ENCODE measurements at regions not wholly inside any gene's neighbourhood (a gene's known extent, or its start where the extent isn't known, plus 50 kb on each side); places are given as distances from the start of the nearest gene placed in this dataset.
A peak's percentile ranks its signal among the peaks of the same experiment; 100 is the strongest.

DNA sequence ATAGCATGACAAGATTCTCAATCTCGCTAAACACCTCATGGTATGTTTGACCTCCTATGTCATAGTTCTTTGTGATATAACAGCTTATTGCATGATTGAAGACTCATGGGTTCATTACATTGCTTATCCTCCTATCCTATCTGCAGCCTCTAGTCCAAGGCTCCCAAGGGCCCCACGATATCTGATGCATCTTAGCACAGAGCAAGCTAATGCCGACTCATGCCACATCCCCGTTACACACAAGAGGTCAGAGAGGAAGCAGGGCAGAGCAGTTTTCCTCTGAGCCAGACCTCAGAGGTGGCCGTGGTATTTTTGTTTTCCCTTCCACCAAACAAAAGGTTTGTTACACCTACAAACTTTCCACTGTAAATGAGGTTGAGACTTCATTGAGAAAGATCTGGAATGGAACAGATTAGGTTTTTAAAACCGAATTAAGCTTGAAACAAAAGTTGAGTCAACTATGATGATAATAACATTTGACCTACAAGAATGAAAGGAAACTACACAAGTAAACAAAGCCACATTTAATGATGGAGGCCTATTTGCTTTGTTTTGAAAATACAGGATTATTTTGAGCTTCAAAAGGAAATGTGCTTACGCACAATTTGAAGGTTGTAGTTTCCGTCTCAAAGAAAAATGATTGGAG, 133.9 kb upstream of the MYLIP start:
- peak; percentile 50 for DNase-seq (ENCODE audit: low spot score)

DNA sequence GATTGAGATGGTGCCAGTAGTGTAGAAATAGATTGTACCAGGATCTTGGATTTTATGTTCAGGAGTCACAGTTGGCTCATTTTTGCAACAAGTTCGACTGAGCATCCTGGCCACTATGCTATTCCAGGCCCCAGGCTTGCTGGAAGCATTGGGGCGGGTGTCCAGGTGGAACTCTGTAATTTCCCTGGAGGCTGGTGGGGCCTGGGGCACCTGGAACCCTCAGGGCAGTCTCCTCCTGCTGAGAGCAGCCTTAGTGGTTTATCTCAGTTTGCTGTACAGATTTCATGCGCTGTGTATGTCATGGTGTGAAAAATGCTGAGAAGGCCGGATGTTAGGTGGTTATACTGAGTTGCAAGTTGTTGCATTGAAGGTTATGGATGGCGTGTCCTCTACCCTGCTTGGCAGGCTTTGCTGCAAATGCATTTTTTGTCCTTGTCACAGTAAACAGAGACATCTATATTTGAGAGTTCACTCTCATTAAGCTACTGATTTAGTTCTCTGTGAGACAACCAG, 135.1 kb upstream of the MYLIP start:
- no peak for DNase-seq (ENCODE audit: low spot score)

DNA sequence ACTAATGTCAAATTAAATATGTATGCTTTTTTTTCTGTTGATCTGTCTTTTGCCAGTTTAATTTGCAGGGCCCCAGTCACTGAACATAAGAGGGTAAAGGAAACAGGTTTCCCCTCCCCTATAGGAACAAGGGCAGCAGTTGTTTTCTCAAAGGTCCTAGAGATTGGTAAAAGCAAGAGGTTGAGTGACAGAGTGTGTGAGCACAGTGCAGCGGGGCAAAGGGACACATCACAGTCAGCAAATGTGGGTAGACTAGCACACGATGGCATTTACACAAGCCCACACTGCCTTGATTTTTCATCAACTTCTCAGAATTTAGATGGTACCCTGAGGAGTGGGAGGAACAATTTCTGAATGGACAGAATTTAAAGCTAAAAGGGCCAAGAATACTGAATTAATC, 138.7 kb upstream of the MYLIP start:
- no peak for DNase-seq (ENCODE audit: low spot score)

DNA sequence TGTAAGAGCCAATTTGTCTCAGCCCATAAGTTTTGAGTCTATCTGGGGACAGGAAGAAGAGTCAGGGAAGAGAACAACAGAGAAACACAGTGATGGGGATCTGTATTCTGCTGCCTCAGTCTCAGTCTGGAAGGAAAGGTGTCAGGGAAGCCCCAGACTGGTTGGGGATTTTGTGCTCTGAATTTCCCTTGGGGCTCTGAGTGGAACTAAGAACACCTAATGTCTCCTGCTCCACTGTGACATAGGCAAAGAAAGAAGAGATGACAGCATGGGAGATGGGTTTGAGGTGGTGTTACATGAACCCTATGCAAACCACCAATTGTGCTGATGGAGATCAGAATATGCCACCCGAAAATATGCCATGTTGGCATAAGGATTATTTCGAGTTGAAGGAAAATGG, 139.5 kb upstream of the MYLIP start:
- DNase-seq (ENCODE audit: low spot score): no peak

DNA sequence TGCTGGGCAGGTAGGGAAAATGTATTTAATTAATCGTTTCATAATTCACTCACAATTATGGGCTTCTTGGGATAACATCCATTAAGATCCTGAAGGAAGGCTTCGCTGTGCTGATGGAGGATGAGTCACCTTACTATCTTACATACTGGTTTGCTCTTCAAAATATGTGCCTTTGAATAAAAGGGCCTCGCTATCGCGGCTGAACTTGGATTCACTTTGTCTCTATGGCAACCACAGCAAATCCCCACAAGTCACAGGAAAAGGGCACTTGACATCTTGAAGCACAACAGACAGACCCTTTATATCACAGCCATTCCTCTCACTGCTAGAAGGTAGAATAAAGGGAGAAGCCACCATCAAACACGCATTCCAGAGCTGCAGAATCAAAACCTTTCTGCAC, 141.3 kb upstream of the MYLIP start:
- no peak for DNase-seq (ENCODE audit: low spot score)

DNA sequence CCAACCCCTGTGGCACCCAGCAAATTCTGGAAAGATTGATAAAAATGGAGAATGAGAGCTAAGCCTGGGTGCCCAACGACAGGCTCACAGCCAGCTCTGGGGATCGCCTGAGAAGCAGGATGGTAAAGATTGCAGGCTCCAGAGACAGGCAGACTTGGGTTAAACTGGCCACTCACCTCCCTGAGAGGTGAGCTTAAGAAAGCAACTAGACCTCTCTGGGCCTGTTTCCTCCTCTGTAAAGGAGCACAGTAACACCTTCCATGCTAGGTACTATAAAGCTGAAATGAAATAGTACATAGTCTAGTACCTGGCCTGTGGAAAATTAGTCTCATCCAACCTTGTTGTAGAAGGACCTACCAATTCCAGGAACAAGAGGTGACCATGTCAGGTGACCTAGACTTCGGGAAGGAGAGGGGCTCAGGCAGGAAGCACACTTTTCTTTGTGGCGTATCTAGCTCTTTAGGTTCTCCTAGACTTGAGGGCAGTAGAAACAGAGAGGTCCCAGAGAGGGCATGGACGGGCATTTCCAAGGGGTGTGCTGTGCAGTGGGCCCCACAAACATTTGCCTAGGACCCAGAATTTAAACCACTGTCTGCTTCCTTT, 142.8 kb upstream of the MYLIP start:
- DNase-seq (ENCODE audit: low spot score): no peak

DNA sequence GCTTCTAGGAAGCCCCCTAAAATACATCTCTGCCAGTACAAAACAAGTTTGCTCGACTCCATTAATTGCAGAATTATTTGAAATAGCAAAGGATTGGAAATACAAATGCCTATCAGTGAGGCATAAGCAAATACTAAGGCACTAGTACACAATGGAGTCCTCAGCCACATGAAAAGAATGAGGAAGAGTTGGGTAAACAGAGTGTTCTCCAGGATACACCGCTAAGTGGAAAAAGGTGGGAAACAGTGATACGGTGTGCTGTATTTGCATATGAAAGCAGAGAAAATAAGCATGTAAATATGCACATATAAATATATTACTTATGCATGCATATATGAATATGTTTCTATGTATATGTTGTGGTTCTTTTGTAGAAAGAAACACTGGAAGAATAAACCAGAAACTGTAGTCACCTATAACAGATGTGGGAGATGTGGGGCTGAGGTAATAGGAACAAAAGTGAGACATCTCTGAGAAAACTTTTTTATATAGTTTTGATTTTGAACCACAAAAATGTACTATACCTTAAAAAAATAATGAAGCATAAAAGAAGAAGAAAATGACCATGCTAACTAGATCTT, 143.4 kb upstream of the MYLIP start:
- no peak for DNase-seq (ENCODE audit: low spot score)

DNA sequence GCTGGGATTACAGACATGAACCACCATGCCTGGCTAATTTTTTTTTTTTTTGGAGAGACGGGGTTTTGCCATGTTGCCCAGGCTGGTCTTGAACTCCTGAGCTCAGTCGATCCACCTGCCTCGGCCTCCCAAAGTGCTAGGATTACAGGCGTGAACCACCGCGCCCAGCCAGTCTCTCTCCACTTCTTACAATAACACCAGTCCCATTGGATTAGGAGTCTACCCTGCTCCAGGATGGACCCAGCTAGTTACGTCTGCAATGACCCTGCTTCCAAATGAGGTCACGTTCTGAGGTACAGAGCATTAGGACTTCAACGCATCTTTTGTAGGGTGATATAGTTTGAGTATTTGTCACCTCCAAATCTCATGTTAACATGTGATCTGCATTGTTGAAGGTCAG, 146.9 kb upstream of the MYLIP start:
- DNase-seq (ENCODE audit: low spot score): no peak

DNA sequence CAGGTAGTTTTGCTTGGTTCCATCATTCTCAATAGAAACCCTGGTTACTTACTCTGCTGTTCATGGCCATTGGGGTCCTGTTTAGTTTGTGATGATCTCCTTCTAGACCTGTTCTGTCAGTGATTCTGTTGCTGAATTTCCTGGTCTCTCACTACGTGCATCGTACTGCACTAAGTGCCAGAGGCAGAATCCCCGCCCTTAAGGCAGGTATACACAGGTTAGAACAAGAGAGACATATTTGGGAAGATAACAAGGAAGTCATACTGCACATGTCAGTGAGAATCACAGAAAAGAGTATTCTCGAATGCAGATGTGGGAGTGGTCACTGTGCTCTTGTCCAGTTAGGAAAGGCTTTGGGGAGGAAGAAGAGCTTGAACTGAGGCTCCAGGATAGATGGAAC, 148.1 kb upstream of the MYLIP start:
- no peak for DNase-seq (ENCODE audit: low spot score)

DNA sequence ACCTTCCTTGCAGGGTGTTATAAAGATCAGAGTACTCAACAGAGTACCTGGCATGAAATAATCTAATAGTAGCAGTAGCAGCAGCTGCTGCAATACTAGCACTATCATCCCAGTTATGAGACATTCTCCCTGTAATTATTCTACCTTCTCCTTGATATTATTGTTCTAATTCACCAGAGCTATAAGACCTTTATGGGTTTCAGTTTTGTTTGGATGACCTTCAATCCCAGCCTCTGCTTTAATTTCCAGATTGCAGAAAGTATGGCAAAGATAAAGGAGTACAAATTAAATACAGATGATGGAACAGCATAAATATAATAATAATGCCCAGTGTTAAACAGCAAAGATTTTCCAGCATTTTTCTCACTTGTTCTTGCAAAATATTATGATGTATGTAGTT, 150.5 kb upstream of the MYLIP start:
- DNase-seq (ENCODE audit: low spot score): no peak

DNA sequence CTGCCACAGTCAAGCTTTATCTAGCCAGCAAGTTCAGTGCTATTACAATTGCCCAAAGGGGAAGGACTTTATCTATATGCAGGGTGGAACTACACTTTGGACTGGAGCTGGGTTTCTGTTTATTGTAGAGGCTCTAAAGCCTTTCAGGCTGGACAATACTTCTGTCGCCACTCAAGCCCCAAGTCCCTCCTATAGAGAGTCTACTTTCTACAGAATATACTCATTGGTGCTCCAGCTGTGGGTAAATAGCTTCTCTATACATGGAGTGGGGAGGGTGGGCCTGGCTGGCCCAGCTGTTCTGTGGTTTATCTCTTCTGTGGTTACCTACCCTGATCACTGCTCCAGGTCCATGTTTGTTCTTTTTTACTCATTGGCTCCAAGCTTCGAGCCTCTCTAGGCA, 151.8 kb upstream of the MYLIP start:
- no peak for DNase-seq (ENCODE audit: low spot score)

DNA sequence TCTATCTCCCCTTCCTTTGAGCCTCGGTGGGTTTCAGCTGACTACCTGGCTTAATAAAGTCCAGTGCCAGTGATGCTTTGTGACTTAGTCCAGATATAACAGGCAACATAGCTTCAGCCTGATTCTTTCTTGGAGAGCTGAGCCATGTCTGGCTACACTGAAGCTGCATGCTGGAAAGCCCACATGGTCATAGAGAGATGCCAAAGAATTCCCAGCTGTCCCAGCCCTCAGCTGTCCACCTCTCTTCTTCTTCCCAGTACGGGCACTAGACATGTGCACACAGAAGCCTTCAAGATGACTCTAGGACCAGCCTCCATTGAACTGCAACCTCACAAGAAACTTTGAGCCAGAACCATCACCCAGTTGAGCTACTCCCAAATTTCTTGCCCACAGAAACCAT, 154.1 kb upstream of the MYLIP start:
- DNase-seq (ENCODE audit: low spot score): no peak

DNA sequence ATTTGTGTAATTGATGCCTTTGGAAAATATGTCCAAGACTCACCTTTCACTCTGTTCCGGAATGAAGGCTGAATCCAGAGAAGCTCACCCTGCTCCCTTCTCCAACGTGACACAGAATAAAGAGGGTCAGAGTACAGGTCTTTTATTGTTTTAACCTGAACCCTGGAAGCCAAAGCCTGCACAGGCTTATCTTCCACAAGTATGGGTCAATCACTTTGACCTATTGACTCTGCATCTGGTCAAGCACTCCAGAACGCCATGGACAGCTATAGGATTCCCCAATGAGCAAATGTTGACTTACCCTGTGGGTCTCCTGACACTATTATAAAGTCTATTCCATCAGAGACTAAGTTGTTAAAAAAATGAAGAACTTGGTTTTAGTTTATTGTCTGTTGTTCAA, 158.4 kb upstream of the MYLIP start:
- no peak for DNase-seq (ENCODE audit: low spot score)

DNA sequence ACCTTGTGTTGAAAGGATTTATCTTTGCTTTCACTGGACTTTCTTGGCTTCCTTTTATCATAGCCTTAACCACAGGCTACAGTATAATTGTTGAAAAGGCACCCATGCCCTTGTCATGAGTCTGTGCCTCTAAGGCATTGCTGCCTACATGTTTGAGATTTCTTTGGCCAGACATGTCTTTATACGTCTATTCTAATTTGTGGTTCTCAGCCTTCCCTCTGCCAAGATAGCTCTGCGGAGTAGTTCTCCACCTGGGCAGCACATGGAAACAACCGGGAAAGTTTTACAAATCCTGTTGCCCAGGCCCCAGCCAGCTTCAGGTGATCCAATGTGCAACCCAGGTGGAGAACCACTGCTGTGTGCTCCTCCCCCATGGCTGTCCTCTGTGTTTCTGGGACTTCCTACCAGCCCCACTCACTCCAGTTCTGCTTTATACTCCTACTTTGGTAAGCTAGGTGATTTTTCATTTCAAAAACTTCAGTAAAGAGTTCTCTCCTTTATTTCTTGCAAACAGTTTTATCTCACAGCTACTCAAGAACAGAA, 159.6 kb upstream of the MYLIP start:
- DNase-seq (ENCODE audit: low spot score): no peak

DNA sequence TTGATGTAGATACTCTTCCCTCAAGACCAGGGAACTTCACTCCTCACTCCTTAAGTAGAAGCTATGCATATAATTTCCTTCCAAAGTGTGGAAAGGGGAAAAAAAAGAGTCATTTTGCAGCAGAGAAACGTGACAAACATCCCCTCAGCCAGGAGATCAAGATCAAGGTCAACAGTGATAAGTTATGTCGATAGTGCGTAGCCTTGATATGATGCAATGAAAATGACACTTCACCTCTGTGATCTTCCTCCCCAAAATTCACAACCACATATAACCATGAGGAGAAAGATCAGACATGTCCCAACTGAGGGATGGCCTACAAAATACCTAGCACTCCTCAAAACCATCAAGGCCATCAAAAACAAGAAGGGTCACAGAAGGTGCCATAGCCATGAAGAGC, 160.4 kb upstream of the MYLIP start:
- DNase-seq (ENCODE audit: low spot score): no peak

DNA sequence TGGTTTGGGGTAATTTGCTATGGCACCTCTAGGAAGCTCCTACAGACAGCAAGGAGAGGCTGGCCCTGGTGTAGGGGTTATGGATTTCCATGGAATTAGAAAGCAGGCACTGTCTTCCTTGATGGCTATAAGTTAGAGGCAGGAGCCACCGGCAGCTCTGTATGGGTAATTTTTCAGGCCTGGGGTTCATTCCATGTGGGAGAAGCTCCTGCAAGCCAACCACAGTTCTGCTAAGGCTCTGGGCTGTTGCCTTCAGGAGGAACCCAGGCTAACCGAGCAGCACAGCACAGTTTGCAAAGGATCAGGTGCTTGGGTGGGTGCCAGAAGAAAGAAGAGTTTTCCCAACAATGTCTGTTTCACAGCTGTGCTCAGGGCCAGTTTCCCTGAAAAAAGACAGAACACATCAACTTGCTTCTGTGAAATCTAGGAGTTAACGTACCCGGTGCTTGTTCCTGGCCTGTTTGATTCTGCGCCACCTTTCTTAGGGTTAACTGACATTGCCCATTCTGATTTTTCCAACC, 162.8 kb upstream of the MYLIP start:
- no peak for DNase-seq (ENCODE audit: low spot score)

DNA sequence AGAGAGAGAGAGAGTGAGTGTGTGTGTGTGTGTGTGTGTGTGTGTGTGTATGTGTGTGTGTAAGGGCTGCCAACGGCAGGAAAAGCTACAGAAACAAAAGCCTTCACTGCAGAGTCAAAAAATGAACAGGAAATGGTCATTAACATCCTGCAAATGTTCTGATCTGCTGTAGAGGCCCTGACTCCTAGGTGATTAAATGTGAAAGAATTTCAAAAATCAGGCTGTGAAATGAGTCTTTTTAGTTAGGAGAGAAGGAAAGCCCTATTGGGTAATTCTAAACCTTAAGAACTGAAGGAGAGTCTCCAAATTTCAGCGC, 166.5 kb upstream of the MYLIP start:
- peak; percentile 95 for DNase-seq (ENCODE audit: low spot score)

DNA sequence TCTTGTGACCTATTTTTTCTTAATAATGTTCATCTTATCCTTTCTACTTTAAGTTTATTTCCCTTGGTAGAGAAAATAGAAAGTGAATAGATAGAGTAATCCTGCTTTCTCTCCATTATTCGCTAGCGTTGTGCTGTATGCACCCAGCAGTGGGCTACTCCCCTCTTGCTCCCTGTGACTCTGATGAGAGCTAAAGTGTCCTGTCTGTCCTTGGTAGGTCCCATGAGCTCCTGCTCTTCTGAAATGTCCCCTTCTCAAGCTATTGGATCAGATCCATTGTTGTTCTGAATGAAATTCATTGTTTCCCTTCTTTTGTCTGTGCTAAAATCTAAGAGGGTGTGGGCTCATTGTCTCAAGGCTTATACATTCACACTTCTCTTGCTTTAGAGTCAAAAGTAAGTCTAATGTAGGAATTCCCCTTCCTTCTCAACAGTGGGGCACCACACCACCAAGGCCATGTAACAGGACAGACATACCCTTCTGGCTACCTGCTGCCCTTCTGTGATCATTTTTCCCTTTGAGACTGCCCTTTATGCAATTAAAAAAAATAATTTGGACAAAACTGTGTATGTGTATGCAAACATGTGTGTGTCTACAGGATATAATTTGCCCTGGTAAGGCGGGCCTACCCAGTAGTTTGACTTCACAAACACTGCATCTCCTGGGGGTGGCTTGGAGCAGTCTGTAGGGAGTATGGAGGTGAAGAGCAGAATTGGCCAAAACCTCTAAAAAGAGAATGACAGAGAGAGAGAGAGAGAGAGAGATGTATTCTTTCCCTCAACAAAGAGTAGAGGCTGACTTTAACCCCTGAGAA, 167.0 kb upstream of the MYLIP start:
- peak; percentile 12 for DNase-seq (ENCODE audit: low spot score)

DNA sequence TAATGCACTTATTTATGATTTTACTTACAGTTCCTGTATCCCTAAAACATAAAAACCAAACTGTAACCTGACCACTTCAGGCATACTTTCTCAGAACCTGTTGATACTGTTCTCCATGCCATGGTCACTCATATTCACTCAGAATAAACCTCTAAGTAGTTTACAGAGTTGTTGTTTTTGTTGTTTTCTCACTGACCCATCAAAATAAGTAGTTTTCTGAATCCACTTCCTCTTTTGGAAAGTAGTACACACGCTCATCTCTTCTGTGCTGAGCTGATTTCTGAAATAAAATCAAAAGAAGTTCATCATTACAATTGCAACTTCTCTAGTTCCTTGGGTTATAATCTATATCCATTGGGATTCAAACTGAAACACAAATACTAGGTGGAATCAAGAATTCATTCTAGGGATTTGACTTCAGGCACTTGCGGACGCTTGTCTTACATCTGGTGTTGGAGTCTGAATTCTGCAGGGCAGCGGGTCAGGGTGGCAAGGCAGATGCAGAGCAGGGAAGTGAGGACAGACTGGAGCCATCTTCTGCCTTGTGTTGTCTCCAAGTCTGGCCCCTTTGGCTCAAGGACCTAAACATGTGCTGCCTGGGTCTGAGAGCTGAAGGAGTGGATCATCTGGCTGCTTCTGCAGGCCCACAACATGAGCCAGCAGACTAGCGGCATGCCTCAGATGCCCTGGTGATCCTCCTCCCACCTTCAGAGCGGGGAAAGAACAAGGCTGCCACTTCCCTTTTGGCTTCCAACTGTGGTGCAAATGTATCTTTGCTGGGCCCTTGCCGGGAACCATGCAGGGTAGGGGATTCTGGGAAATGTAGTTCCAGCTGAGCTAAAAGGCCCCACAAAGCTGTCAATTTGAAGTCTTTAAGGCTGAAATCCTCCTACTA, 167.9 kb upstream of the MYLIP start:
- DNase-seq (ENCODE audit: low spot score): no peak

DNA sequence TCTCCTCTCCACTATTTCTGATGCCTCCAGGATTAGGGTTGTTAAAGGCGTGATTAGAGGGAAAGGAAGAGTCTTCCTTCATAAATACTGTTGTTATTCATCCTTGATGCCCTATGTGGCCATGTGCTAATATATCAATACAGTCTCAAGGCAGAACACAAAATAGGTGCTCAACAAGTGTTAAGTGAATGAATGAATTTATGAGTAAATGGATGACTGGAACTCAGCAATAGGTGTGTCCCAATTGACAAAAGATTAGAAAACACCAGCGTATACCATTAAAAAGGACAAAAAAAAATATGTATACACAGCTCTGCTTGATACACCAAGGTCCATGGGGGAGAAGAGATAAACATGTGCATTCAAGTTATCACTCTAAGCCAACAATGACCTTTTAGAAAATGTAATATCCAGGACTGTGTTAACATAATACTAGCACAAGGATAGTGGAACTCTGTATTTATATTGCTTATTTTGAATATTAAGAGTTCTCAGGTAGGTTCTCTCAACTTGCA, 171.2 kb upstream of the MYLIP start:
- DNase-seq (ENCODE audit: low spot score): no peak

Data from kidney capillary endothelial cell (primary cell).